Endothelial cell of umbilical vein (primary cell): ENCODE measurements at regions not wholly inside any gene's neighbourhood (a gene's known extent, or its start where the extent isn't known, plus 50 kb on each side); places are given as distances from the start of the nearest gene placed in this dataset.

Experiments
- BruUV-seq: library from RNA; stranded (reverse); fragments of 400-500 nt; replicated peaks from 2 replicates; lab custom pipeline; 2021; lab: Mats Ljungman, UMichigan
- CTCF ChIA-PET: fragments of 300-600, 350-600 bp; sonication (Branson Sonifier 250); formaldehyde crosslinking; loops from one replicate; lab custom pipeline; 2021; ENCODE audit warnings: antibody characterized with exemption, inconsistent platforms; lab: Charles Lee
- POLR2A ChIA-PET: fragments of 300-600, 350-600 bp; sonication (Branson Sonifier 250); formaldehyde crosslinking; loops from one replicate; lab custom pipeline; 2021; ENCODE audit warnings: antibody characterized with exemption, inconsistent platforms; lab: Charles Lee
- DNase-seq: peaks from one replicate; pipeline ENCODE4 v3.0.0-alpha.2; 2011; ENCODE audit warnings: low read depth, low spot score
- FAIRE-seq: peaks from 2 replicates; lab custom pipeline; 2011; peaks lifted over from hg19 to GRCh38; lab: Jason Lieb, UNC
- H2AFZ ChIP-seq: 2 replicates; pipeline ENCODE4 v1.6.0; 2012; ENCODE audit warnings: low read depth, low read length, control low read depth, inconsistent platforms
- H3K27ac ChIP-seq: 2 replicates; pipeline ENCODE4 v1.5.1; 2011; ENCODE audit warnings: low read depth, mild to moderate bottlenecking, control low read depth, low read length, moderate library complexity; ENCODE audit not compliant: insufficient read depth
- H3K27me3 ChIP-seq, 2 experiments: 2 replicates each; pipeline versions ENCODE4 v1.6.0 to v1.6.1; 2011; ENCODE audit warnings: low read length in 2 of 2, mixed read lengths in 1 of 2; ENCODE audit not compliant: control insufficient read depth in 2 of 2, insufficient read depth in 2 of 2
- H3K36me3 ChIP-seq, 2 experiments: 2 replicates in 1 of 2; 3 replicates in 1 of 2; pipeline ENCODE4 v1.5.1; 2011; ENCODE audit warnings: low read length in 2 of 2, mild to moderate bottlenecking in 1 of 2, moderate library complexity in 1 of 2; ENCODE audit not compliant: control insufficient read depth in 2 of 2, insufficient read depth in 2 of 2; ENCODE audit errors: extremely low read depth in 1 of 2
- H3K4me1 ChIP-seq: 3 replicates; pipeline ENCODE4 v1.5.1; 2011; ENCODE audit warnings: mild to moderate bottlenecking, low read length; ENCODE audit not compliant: control insufficient read depth, insufficient read depth; ENCODE audit errors: extremely low read depth
- H3K4me2 ChIP-seq: 2 replicates; pipeline ENCODE4 v1.6.1; 2011; ENCODE audit warnings: low read length, control low read depth, mixed read lengths; ENCODE audit not compliant: insufficient read depth
- H3K4me3 ChIP-seq, 3 experiments: fragments of 200-600 bp in 1 of 3; sonication (generic), shearing (Covaris generic) in 1 of 3; replicated peaks in 1 of 3; 2 replicates each; pipeline ENCODE4 v1.5.1; 2011 to 2016; ENCODE audit warnings: control low read depth in 3 of 3, low read length in 3 of 3, mild to moderate bottlenecking in 2 of 3, inconsistent platforms in 1 of 3, low read depth in 1 of 3, moderate library complexity in 1 of 3; ENCODE audit not compliant: insufficient read depth in 1 of 3
- H3K79me2 ChIP-seq: 2 replicates; pipeline ENCODE4 v1.6.0; 2012; ENCODE audit warnings: low read length, inconsistent platforms; ENCODE audit not compliant: control insufficient read depth, insufficient read depth
- H3K9ac ChIP-seq: replicated peaks from 2 replicates; pipeline ENCODE3; 2011; ENCODE audit warnings: low read length, control low read depth; ENCODE audit not compliant: insufficient read depth; ENCODE audit errors: extremely low read depth
- H3K9me1 ChIP-seq: replicated peaks from 3 replicates; pipeline ENCODE4 v1.6.0; 2011; ENCODE audit warnings: mild to moderate bottlenecking, low read length; ENCODE audit not compliant: control insufficient read depth, insufficient read depth; ENCODE audit errors: extremely low read depth
- H3K9me3 ChIP-seq: replicated peaks from 2 replicates; pipeline ENCODE4 v1.5.1; 2012; ENCODE audit warnings: low read length, inconsistent platforms; ENCODE audit not compliant: control insufficient read depth, insufficient read depth
- H4K20me1 ChIP-seq: replicated peaks from 2 replicates; pipeline ENCODE3; 2011; ENCODE audit warnings: mild to moderate bottlenecking, low read length; ENCODE audit not compliant: control insufficient read depth, insufficient read depth; ENCODE audit errors: extremely low read depth
- EZH2 ChIP-seq: IDR thresholded peaks from 2 replicates; pipeline ENCODE4 v1.6.1; 2012; ENCODE audit warnings: borderline replicate concordance, low read depth, mild to moderate bottlenecking, moderate library complexity, low read length, inconsistent platforms; ENCODE audit not compliant: severe bottlenecking
- FOS ChIP-seq: IDR thresholded peaks from 2 replicates; pipeline ENCODE4 v1.6.1; 2011; ENCODE audit warnings: mild to moderate bottlenecking, low read length, moderate library complexity, borderline replicate concordance; ENCODE audit not compliant: insufficient read depth
- GATA2 ChIP-seq: IDR thresholded peaks from 2 replicates; pipeline ENCODE4 v1.7.0; 2011; ENCODE audit warnings: low read depth, mild to moderate bottlenecking, moderate library complexity, mixed read lengths, low read length; ENCODE audit not compliant: insufficient read length, insufficient read depth
- JUN ChIP-seq: IDR thresholded peaks from 2 replicates; pipeline ENCODE4 v1.6.1; 2011; ENCODE audit warnings: borderline replicate concordance, low read depth; ENCODE audit not compliant: insufficient read length, insufficient read depth
- MYC ChIP-seq: IDR thresholded peaks from one replicate; pipeline ENCODE4 v1.6.1; 2011; ENCODE audit warnings: mild to moderate bottlenecking, low read depth, low read length
- POLR2A ChIP-seq: IDR thresholded peaks from 2 replicates; pipeline ENCODE4 v1.6.1; 2012; ENCODE audit warnings: low read depth, mild to moderate bottlenecking, control low read depth, low read length
- POLR2AphosphoS5 ChIP-seq: IDR thresholded peaks from 2 replicates; pipeline ENCODE4 v1.6.1; 2012; ENCODE audit warnings: low read depth, mild to moderate bottlenecking, control low read depth, low read length, moderate library complexity; ENCODE audit not compliant: insufficient read depth
- dilution Hi-C: fragments of 300-500 bp; cut with MboI; formaldehyde crosslinking; loops from one replicate; pipeline ENCODE4 v1.15.0; 2019; ENCODE audit warnings: low sequenced_read_pairs; ENCODE audit not compliant: extremely low pct_ligation_motif_present
- intact Hi-C: fragments of 100-400 bp; cut with micrococcal nuclease; formaldehyde crosslinking; loops from one replicate; pipeline ENCODE4 v1.10.0; 2022
- TF ChIP-seq, protein P1 (sequence below): IDR thresholded peaks from 2 replicates; pipeline ENCODE4 v1.6.1; 2011; ENCODE audit not compliant: insufficient read depth, insufficient read length
- TF ChIP-seq, protein P2 (sequence below), 2 donors: IDR thresholded peaks; 1 replicate in 1 of 2; 2 replicates in 1 of 2; pipeline ENCODE4 v1.5.1; 2011; ENCODE audit warnings: low read length in 2 of 2, mild to moderate bottlenecking in 2 of 2, moderate library complexity in 2 of 2, control low read depth in 1 of 2, inconsistent platforms in 1 of 2, low read depth in 1 of 2; ENCODE audit not compliant: insufficient read depth in 1 of 2; ENCODE audit errors: extremely low read depth in 1 of 2

DNA sequence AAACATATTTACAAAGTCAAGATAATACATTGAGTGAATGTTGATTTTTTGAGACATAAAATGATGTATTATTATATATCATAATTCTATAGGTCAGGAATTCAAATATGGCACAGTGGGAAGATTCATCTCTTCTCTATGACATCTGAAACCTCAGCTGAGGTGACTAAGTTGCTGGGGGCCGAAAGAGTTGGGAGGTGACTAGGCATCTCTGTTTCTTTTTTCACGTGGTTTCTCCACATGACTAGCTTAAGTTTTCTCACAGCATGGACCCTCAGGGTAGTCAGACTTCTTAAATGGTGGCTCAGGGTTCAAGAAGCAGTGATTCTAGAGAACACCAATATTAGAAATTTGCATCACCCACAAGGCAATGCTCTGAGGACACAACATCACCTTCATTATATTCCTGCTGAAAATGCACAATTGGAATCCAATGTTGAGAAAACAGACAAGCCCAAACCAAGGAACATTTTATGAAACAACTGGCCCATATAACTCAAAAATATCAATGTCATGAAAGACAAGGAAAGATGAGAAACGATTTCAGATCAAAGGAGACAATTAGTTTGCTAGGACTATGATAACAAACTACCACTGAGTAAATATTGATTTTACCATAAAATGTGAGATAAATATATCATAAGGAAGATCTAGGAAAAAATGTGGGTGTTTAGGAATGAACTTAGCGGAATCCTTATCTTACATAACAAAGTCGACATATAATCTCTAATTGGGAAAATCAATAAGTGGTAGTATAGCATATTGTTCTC lies 273.3 kb upstream of the IRAK1BP1 start:
- CTCF ChIA-PET: interaction anchor here (1.9 kb wide), 1 partner anchor 17 kb away, joined by 6 read pairs; no protein-coding TSS in a partner anchor
- no peak for FAIRE-seq

More for the DNA sequence above, 273.3 kb upstream of the IRAK1BP1 start:
- H3K9ac ChIP-seq: no peak overlapping the region
- dilution Hi-C loops: no loop called here
- no peaks in the 10 kb centered on the region for H3K36me3 ChIP-seq
- POLR2A ChIA-PET: no interaction called here
- TF ChIP-seq POLR2AphosphoS5: no peak
- TF ChIP-seq EZH2: no peak
- TF ChIP-seq JUN: no peak
- no peak for TF ChIP-seq MYC
- TF ChIP-seq POLR2A: no peak
- TF ChIP-seq GATA2: no peak
- TF ChIP-seq, protein P1, sequence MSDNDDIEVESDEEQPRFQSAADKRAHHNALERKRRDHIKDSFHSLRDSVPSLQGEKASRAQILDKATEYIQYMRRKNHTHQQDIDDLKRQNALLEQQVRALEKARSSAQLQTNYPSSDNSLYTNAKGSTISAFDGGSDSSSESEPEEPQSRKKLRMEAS: no peak
- no peak for TF ChIP-seq FOS
- TF ChIP-seq, protein P2, sequence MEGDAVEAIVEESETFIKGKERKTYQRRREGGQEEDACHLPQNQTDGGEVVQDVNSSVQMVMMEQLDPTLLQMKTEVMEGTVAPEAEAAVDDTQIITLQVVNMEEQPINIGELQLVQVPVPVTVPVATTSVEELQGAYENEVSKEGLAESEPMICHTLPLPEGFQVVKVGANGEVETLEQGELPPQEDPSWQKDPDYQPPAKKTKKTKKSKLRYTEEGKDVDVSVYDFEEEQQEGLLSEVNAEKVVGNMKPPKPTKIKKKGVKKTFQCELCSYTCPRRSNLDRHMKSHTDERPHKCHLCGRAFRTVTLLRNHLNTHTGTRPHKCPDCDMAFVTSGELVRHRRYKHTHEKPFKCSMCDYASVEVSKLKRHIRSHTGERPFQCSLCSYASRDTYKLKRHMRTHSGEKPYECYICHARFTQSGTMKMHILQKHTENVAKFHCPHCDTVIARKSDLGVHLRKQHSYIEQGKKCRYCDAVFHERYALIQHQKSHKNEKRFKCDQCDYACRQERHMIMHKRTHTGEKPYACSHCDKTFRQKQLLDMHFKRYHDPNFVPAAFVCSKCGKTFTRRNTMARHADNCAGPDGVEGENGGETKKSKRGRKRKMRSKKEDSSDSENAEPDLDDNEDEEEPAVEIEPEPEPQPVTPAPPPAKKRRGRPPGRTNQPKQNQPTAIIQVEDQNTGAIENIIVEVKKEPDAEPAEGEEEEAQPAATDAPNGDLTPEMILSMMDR (IDR thresholded peaks at IDR 0.05; ENCODE audit: extremely low read depth in 1 of 2, insufficient read depth in 1 of 2, low read depth in 1 of 2, low read length in 2 of 2): no peak
- no peak overlapping the region for H3K27ac ChIP-seq
- no peak overlapping the region for H2AFZ ChIP-seq
- H3K4me2 ChIP-seq: no peak overlapping the region
- BruUV-seq: no TSS peak
- H3K4me3 ChIP-seq: no peak overlapping the region
- no peak for DNase-seq
- H3K9me1 ChIP-seq: no peaks in the 10 kb centered on the region
- no peaks in the 10 kb centered on the region for H4K20me1 ChIP-seq
- H3K9me3 ChIP-seq: no peaks in the 10 kb centered on the region
- no peaks in the 10 kb centered on the region for H3K27me3 ChIP-seq
- intact Hi-C loops: no loop called here
- H3K4me1 ChIP-seq: peaks cover 38% of the 10 kb centered on the region
- H3K79me2 ChIP-seq: peaks cover 6% of the 10 kb centered on the region
